GM23338 (cell line): ENCODE measurements at regions not wholly inside any gene's neighbourhood (a gene's known extent, or its start where the extent isn't known, plus 50 kb on each side); places are given as distances from the start of the nearest gene placed in this dataset.

Experiments used
- ATAC-seq: fragments of 200-7000 bp; cut with Tn5 transposase; 3 replicates; pipeline ENCODE4 v1.9.1; 2020
- DNase-seq: peaks from one replicate; pipeline ENCODE4 v3.0.0-alpha.2; 2015; ENCODE audit warnings: low spot score
- H2AFZ ChIP-seq: fragments of 200-600 bp; sonication (generic); 2 replicates; pipeline ENCODE4 v1.8.0; 2016; ENCODE audit warnings: antibody characterized with exemption, mild to moderate bottlenecking, moderate library complexity
- H3F3A ChIP-seq: fragments of 200-600 bp; sonication (generic); replicated peaks from 2 replicates; pipeline ENCODE4 v1.8.0; 2017; ENCODE audit warnings: antibody characterized with exemption, mixed run types, low read depth
- H3K27ac ChIP-seq: fragments of 200-600 bp; sonication (generic); 2 replicates; pipeline ENCODE4 v1.6.1; 2016; ENCODE audit warnings: low read depth
- H3K27me3 ChIP-seq: fragments of 200-600 bp; sonication (generic); 2 replicates; pipeline ENCODE4 v1.8.0; 2016; ENCODE audit warnings: mild to moderate bottlenecking, mixed run types, moderate library complexity; ENCODE audit not compliant: insufficient read depth
- H3K36me3 ChIP-seq: fragments of 200-600 bp; sonication (generic); 2 replicates; pipeline ENCODE4 v1.8.0; 2016; ENCODE audit warnings: mild to moderate bottlenecking; ENCODE audit not compliant: insufficient read depth
- H3K4me1 ChIP-seq: fragments of 200-600 bp; sonication (generic); 2 replicates; pipeline ENCODE4 v1.8.0; 2016; ENCODE audit warnings: mild to moderate bottlenecking, moderate library complexity; ENCODE audit not compliant: insufficient read depth
- H3K4me2 ChIP-seq: fragments of 200-600 bp; sonication (generic); 2 replicates; pipeline ENCODE4 v1.7.1; 2017; ENCODE audit warnings: mixed run types
- H3K4me3 ChIP-seq: fragments of 200-600 bp; sonication (generic); 2 replicates; pipeline ENCODE4 v1.6.1; 2016; ENCODE audit warnings: mixed run types
- H3K79me2 ChIP-seq: fragments of 200-600 bp; sonication (generic); replicated peaks from 2 replicates; pipeline ENCODE4 v1.8.0; 2017; ENCODE audit warnings: mild to moderate bottlenecking; ENCODE audit not compliant: insufficient read depth
- H3K9me2 ChIP-seq: fragments of 200-600 bp; sonication (generic); 2 replicates; pipeline ENCODE4 v1.8.0; 2017; ENCODE audit not compliant: insufficient read depth
- H4K20me1 ChIP-seq: fragments of 200-600 bp; sonication (generic); replicated peaks from 2 replicates; pipeline ENCODE4 v1.8.0; 2017; ENCODE audit warnings: mild to moderate bottlenecking; ENCODE audit not compliant: insufficient read depth
- H3K27ac Mint-ChIP-seq: 2 replicates; pipeline ENCODE4 v1.8.0; 2020; ENCODE audit warnings: inconsistent platforms, mild to moderate bottlenecking, moderate library complexity, mixed read lengths
- H3K27me3 Mint-ChIP-seq: 3 replicates; pipeline ENCODE4 v1.8.0; 2022; ENCODE audit warnings: low read depth, mild to moderate bottlenecking, moderate library complexity, mixed read lengths, inconsistent platforms; ENCODE audit not compliant: insufficient read depth, poor library complexity
- H3K36me3 Mint-ChIP-seq: 3 replicates; pipeline ENCODE4 v1.8.0; 2021; ENCODE audit warnings: low read depth, mild to moderate bottlenecking, inconsistent platforms, moderate library complexity, mixed read lengths
- H3K4me1 Mint-ChIP-seq: 3 replicates; pipeline ENCODE4 v1.8.0; 2020; ENCODE audit warnings: mild to moderate bottlenecking, inconsistent platforms, mixed read lengths
- H3K4me3 Mint-ChIP-seq: 3 replicates; pipeline ENCODE4 v1.8.0; 2021; ENCODE audit warnings: moderate library complexity, mild to moderate bottlenecking, inconsistent platforms, mixed read lengths
- H3K9me3 Mint-ChIP-seq: 3 replicates; pipeline ENCODE4 v1.8.0; 2020; ENCODE audit warnings: moderate library complexity, mild to moderate bottlenecking, inconsistent platforms, mixed read lengths
- CREB1 ChIP-seq: fragments of 250-450 bp; sonication (Bioruptor Pico); IDR thresholded peaks from 2 replicates; pipeline ENCODE4 v1.5.0; 2020; ENCODE audit warnings: low read depth, mild to moderate bottlenecking, moderate library complexity
- EZH2 ChIP-seq: fragments of 200-600 bp; sonication (generic); IDR thresholded peaks from one replicate; pipeline ENCODE4 v1.8.0; 2017; ENCODE audit warnings: antibody characterized with exemption, mild to moderate bottlenecking, low read depth; ENCODE audit not compliant: unreplicated experiment
- EZH2phosphoT487 ChIP-seq: fragments of 200-600 bp; sonication (generic); IDR thresholded peaks from one replicate; pipeline ENCODE4 v1.8.1; 2018; ENCODE audit warnings: antibody characterized with exemption; ENCODE audit not compliant: unreplicated experiment
- JUNB ChIP-seq: IDR thresholded peaks from one replicate; pipeline ENCODE4 v1.6.1; 2016; ENCODE audit warnings: antibody characterized with exemption; ENCODE audit not compliant: unreplicated experiment
- NANOG ChIP-seq: IDR thresholded peaks from 2 replicates; pipeline ENCODE4 v1.6.1; 2016; ENCODE audit warnings: antibody characterized with exemption, borderline replicate concordance
- POLR2AphosphoS5 ChIP-seq: IDR thresholded peaks from 2 replicates; pipeline ENCODE4 v1.6.1; 2016; ENCODE audit warnings: antibody characterized with exemption, low read depth
- STAT1 ChIP-seq: IDR thresholded peaks from one replicate; pipeline ENCODE4 v1.6.1; 2016; ENCODE audit warnings: antibody characterized with exemption; ENCODE audit not compliant: unreplicated experiment
- ZNF114 ChIP-seq: fragments of 250-450 bp; sonication (Bioruptor Pico); IDR thresholded peaks from 2 replicates; pipeline ENCODE4 v1.5.0; 2020; ENCODE audit warnings: mild to moderate bottlenecking, moderate library complexity
- ZNF331 ChIP-seq: fragments of 250-450 bp; sonication (Bioruptor Pico); IDR thresholded peaks from 2 replicates; pipeline ENCODE4 v1.5.0; 2020; ENCODE audit warnings: low read depth, mild to moderate bottlenecking, moderate library complexity
- TF ChIP-seq, protein P1 (sequence below): IDR thresholded peaks from 2 replicates; pipeline ENCODE4 v1.6.1; 2016; ENCODE audit warnings: antibody characterized with exemption
- TF ChIP-seq, protein P2 (sequence below): IDR thresholded peaks from one replicate; pipeline ENCODE4 v1.6.1; 2018; ENCODE audit warnings: antibody characterized with exemption; ENCODE audit not compliant: unreplicated experiment
- TF ChIP-seq, protein P3 (sequence below), 2 experiments: fragments of 200-600 bp in 1 of 2; sonication (generic) in 1 of 2; conservative IDR thresholded peaks; 2 replicates each; pipeline versions ENCODE4 v1.5.1 to v1.6.1; 2016 to 2017; ENCODE audit warnings: antibody characterized with exemption in 2 of 2, low read depth in 2 of 2, mild to moderate bottlenecking in 2 of 2, moderate library complexity in 1 of 2
- TF ChIP-seq, protein P4 (sequence below): fragments of 250-450 bp; sonication (Bioruptor Pico); IDR thresholded peaks from 2 replicates; pipeline ENCODE4 v1.5.0; 2020; ENCODE audit warnings: mild to moderate bottlenecking, moderate library complexity

DNA sequence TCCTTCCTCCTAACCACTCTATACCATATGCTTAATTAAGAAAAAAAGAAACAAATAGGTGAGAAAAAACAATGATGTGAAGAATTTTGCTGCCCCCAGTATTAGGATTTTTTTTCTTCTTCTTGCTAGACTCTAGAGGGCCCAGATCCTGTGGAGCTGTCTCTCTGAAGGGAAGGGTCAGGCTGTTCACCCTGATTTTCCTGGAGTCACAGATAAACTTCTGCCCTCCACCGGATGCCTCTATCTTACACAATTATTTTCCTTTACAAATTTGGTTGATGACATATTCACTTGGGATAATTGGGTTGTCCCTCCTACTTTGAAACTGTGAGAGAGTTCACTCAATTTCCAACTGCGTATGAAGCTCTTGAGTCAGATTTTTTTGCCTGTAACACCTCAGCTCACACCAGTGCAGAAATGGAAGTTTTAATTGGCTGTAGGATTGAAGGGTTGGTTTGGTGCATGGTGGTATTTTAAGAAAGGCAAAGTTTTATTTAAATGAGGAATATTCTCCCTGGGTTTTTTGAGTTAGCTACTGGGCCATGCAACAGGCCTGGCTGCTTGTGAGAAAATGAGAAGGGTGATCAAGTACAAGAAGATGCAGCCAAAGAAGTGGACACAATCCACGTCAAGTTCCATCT lies 73.7 kb upstream of the ESR1 start:
- no peaks in the 10 kb centered on the region for H3K36me3 ChIP-seq
- H2AFZ ChIP-seq: no peak overlapping the region
- H3F3A ChIP-seq: no peaks in the 10 kb centered on the region
- no peaks in the 10 kb centered on the region for H3K9me3 Mint-ChIP-seq
- no peaks in the 10 kb centered on the region for H3K79me2 ChIP-seq
- DNase-seq (no peak), ATAC-seq (no peak)
- peaks cover 2% of the 10 kb centered on the region for H3K27me3 Mint-ChIP-seq
- H3K4me3 ChIP-seq: no peak overlapping the region
- no peaks in the 10 kb centered on the region for H3K4me1 ChIP-seq
- TF ChIP-seq, protein P1, sequence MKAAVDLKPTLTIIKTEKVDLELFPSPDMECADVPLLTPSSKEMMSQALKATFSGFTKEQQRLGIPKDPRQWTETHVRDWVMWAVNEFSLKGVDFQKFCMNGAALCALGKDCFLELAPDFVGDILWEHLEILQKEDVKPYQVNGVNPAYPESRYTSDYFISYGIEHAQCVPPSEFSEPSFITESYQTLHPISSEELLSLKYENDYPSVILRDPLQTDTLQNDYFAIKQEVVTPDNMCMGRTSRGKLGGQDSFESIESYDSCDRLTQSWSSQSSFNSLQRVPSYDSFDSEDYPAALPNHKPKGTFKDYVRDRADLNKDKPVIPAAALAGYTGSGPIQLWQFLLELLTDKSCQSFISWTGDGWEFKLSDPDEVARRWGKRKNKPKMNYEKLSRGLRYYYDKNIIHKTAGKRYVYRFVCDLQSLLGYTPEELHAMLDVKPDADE: no peak
- no peak for TF ChIP-seq CREB1 (CRISPR knock-in tag)
- TF ChIP-seq, protein P2, sequence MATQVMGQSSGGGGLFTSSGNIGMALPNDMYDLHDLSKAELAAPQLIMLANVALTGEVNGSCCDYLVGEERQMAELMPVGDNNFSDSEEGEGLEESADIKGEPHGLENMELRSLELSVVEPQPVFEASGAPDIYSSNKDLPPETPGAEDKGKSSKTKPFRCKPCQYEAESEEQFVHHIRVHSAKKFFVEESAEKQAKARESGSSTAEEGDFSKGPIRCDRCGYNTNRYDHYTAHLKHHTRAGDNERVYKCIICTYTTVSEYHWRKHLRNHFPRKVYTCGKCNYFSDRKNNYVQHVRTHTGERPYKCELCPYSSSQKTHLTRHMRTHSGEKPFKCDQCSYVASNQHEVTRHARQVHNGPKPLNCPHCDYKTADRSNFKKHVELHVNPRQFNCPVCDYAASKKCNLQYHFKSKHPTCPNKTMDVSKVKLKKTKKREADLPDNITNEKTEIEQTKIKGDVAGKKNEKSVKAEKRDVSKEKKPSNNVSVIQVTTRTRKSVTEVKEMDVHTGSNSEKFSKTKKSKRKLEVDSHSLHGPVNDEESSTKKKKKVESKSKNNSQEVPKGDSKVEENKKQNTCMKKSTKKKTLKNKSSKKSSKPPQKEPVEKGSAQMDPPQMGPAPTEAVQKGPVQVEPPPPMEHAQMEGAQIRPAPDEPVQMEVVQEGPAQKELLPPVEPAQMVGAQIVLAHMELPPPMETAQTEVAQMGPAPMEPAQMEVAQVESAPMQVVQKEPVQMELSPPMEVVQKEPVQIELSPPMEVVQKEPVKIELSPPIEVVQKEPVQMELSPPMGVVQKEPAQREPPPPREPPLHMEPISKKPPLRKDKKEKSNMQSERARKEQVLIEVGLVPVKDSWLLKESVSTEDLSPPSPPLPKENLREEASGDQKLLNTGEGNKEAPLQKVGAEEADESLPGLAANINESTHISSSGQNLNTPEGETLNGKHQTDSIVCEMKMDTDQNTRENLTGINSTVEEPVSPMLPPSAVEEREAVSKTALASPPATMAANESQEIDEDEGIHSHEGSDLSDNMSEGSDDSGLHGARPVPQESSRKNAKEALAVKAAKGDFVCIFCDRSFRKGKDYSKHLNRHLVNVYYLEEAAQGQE: no peak
- TF ChIP-seq, protein P3, sequence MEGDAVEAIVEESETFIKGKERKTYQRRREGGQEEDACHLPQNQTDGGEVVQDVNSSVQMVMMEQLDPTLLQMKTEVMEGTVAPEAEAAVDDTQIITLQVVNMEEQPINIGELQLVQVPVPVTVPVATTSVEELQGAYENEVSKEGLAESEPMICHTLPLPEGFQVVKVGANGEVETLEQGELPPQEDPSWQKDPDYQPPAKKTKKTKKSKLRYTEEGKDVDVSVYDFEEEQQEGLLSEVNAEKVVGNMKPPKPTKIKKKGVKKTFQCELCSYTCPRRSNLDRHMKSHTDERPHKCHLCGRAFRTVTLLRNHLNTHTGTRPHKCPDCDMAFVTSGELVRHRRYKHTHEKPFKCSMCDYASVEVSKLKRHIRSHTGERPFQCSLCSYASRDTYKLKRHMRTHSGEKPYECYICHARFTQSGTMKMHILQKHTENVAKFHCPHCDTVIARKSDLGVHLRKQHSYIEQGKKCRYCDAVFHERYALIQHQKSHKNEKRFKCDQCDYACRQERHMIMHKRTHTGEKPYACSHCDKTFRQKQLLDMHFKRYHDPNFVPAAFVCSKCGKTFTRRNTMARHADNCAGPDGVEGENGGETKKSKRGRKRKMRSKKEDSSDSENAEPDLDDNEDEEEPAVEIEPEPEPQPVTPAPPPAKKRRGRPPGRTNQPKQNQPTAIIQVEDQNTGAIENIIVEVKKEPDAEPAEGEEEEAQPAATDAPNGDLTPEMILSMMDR (conservative IDR thresholded peaks at IDR 0.05; ENCODE audit: low read depth in 2 of 2): no peak
- no peak for TF ChIP-seq JUNB
- TF ChIP-seq EZH2: no peak
- TF ChIP-seq, protein P4, sequence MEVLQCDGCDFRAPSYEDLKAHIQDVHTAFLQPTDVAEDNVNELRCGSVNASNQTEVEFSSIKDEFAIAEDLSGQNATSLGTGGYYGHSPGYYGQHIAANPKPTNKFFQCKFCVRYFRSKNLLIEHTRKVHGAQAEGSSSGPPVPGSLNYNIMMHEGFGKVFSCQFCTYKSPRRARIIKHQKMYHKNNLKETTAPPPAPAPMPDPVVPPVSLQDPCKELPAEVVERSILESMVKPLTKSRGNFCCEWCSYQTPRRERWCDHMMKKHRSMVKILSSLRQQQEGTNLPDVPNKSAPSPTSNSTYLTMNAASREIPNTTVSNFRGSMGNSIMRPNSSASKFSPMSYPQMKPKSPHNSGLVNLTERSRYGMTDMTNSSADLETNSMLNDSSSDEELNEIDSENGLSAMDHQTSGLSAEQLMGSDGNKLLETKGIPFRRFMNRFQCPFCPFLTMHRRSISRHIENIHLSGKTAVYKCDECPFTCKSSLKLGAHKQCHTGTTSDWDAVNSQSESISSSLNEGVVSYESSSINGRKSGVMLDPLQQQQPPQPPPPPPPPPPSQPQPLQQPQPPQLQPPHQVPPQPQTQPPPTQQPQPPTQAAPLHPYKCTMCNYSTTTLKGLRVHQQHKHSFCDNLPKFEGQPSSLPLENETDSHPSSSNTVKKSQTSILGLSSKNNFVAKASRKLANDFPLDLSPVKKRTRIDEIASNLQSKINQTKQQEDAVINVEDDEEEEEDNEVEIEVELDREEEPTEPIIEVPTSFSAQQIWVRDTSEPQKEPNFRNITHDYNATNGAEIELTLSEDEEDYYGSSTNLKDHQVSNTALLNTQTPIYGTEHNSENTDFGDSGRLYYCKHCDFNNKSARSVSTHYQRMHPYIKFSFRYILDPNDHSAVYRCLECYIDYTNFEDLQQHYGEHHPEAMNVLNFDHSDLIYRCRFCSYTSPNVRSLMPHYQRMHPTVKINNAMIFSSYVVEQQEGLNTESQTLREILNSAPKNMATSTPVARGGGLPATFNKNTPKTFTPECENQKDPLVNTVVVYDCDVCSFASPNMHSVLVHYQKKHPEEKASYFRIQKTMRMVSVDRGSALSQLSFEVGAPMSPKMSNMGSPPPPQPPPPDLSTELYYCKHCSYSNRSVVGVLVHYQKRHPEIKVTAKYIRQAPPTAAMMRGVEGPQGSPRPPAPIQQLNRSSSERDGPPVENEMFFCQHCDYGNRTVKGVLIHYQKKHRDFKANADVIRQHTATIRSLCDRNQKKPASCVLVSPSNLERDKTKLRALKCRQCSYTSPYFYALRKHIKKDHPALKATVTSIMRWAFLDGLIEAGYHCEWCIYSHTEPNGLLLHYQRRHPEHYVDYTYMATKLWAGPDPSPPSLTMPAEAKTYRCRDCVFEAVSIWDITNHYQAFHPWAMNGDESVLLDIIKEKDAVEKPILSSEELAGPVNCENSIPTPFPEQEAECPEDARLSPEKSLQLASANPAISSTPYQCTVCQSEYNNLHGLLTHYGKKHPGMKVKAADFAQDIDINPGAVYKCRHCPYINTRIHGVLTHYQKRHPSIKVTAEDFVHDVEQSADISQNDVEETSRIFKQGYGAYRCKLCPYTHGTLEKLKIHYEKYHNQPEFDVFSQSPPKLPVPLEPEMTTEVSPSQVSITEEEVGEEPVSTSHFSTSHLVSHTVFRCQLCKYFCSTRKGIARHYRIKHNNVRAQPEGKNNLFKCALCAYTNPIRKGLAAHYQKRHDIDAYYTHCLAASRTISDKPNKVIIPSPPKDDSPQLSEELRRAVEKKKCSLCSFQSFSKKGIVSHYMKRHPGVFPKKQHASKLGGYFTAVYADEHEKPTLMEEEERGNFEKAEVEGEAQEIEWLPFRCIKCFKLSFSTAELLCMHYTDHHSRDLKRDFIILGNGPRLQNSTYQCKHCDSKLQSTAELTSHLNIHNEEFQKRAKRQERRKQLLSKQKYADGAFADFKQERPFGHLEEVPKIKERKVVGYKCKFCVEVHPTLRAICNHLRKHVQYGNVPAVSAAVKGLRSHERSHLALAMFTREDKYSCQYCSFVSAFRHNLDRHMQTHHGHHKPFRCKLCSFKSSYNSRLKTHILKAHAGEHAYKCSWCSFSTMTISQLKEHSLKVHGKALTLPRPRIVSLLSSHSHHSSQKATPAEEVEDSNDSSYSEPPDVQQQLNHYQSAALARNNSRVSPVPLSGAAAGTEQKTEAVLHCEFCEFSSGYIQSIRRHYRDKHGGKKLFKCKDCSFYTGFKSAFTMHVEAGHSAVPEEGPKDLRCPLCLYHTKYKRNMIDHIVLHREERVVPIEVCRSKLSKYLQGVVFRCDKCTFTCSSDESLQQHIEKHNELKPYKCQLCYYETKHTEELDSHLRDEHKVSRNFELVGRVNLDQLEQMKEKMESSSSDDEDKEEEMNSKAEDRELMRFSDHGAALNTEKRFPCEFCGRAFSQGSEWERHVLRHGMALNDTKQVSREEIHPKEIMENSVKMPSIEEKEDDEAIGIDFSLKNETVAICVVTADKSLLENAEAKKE (CRISPR knock-in tag): no peak
- TF ChIP-seq EZH2phosphoT487: no peak
- no peak for TF ChIP-seq ZNF331 (CRISPR knock-in tag)
- TF ChIP-seq NANOG: no peak
- no peak for TF ChIP-seq STAT1
- TF ChIP-seq POLR2AphosphoS5: no peak
- no peak for TF ChIP-seq ZNF114
- H3K4me1 Mint-ChIP-seq: no peaks in the 10 kb centered on the region
- no peak overlapping the region for H3K27ac ChIP-seq
- no peaks in the 10 kb centered on the region for H3K9me2 ChIP-seq
- no peaks in the 10 kb centered on the region for H3K27me3 ChIP-seq
- H4K20me1 ChIP-seq: no peaks in the 10 kb centered on the region
- H3K4me3 Mint-ChIP-seq: no peak overlapping the region
- H3K27ac Mint-ChIP-seq: no peak overlapping the region
- H3K36me3 Mint-ChIP-seq: no peaks in the 10 kb centered on the region
- no peak overlapping the region for H3K4me2 ChIP-seq
